ENCODE measurements at regions not wholly inside any gene's neighbourhood (a gene's known extent, or its start where the extent isn't known, plus 50 kb on each side); places are given as distances from the start of the nearest gene placed in this dataset.

DNA sequence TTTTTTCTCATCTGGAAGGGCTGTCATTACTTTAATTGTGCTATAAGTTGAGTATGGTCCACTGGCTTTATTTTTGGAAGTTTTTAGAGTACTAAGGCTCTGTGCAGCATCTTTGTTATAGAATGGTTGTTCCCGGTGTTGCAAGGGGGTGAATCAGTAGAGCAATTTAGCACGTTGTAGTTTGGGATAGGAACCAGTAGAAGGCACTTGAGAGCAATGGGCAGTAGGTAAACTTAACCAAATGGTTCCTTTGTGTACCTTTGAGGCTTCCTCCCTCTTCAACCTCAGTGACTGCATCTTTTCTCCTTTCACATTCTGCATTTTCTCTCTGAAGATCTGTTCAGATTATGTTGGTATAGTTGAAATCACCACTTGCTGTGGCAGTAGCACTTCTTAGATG is 238.2 kb upstream of the SYT4 start:
- no peak for TF ChIP-seq POLR2A (IDR thresholded peaks at IDR 0.05)
- TF ChIP-seq, protein P1, sequence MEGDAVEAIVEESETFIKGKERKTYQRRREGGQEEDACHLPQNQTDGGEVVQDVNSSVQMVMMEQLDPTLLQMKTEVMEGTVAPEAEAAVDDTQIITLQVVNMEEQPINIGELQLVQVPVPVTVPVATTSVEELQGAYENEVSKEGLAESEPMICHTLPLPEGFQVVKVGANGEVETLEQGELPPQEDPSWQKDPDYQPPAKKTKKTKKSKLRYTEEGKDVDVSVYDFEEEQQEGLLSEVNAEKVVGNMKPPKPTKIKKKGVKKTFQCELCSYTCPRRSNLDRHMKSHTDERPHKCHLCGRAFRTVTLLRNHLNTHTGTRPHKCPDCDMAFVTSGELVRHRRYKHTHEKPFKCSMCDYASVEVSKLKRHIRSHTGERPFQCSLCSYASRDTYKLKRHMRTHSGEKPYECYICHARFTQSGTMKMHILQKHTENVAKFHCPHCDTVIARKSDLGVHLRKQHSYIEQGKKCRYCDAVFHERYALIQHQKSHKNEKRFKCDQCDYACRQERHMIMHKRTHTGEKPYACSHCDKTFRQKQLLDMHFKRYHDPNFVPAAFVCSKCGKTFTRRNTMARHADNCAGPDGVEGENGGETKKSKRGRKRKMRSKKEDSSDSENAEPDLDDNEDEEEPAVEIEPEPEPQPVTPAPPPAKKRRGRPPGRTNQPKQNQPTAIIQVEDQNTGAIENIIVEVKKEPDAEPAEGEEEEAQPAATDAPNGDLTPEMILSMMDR (IDR thresholded peaks at IDR 0.05) = no peak

Data from gastroesophageal sphincter (tissue), 3 donors.